GM18873 (cell line): ENCODE measurements at regions not wholly inside any gene's neighbourhood (a gene's known extent, or its start where the extent isn't known, plus 50 kb on each side); places are given as distances from the start of the nearest gene placed in this dataset.
"Not testable (repeated sequence)": the region's sequence is repeated elsewhere in the genome, so short reads cannot be mapped to it uniquely, and the experiment has no call there.

ENCODE experiments used
- ATAC-seq: cut with Tn5 transposase; IDR thresholded peaks from one replicate; pipeline ENCODE4 v1.9.1; 2021; ENCODE audit warnings: mild to moderate bottlenecking, moderate library complexity, moderate number of reproducible peaks; ENCODE audit not compliant: unreplicated experiment, low FRiP score

GRCh38 chr13:99746637-99747402 is 224.7 kb downstream of the ZIC5 start:
- no peak for ATAC-seq

GRCh38 chr13:99743094-99743493 is 228.5 kb downstream of the ZIC5 start:
- no peak for ATAC-seq

- no peak for ATAC-seq
These were observed 229.6 kb downstream of the ZIC5 start for GRCh38 chr13:99741960-99742359.

- no peak for ATAC-seq
These were observed 231.2 kb downstream of the ZIC5 start for GRCh38 chr13:99740251-99740979.

- no peak for ATAC-seq
These were observed 232.9 kb downstream of the ZIC5 start for GRCh38 chr13:99738626-99739025.

GRCh38 chr13:99737481-99738245 is 233.9 kb downstream of the ZIC5 start:
- ATAC-seq = no peak

GRCh38 chr13:99736541-99736940 is 235.0 kb downstream of the ZIC5 start:
- no peak for ATAC-seq

GRCh38 chr13:99734013-99734693 is 232.9 kb downstream of the TM9SF2 start:
- no peak for ATAC-seq

- ATAC-seq = no peak
These were observed 232.1 kb downstream of the TM9SF2 start for GRCh38 chr13:99733346-99733745.

- no peak for ATAC-seq
These were observed 230.5 kb downstream of the TM9SF2 start for GRCh38 chr13:99731747-99732146.

- ATAC-seq = no peak
These were observed 229.1 kb downstream of the TM9SF2 start for GRCh38 chr13:99730403-99730802.

- ATAC-seq = no peak
These were observed 228.5 kb downstream of the TM9SF2 start for GRCh38 chr13:99729745-99730144.

GRCh38 chr13:99727651-99728050 is 226.4 kb downstream of the TM9SF2 start:
- not testable (repeated sequence) for ATAC-seq

- no peak for ATAC-seq
These were observed 225.1 kb downstream of the TM9SF2 start for GRCh38 chr13:99726282-99726894.

- ATAC-seq = no peak
These were observed 224.4 kb downstream of the TM9SF2 start for GRCh38 chr13:99725644-99726043.

GRCh38 chr13:99724633-99725517 is 223.6 kb downstream of the TM9SF2 start:
- ATAC-seq = no peak

GRCh38 chr13:99723878-99724277 is 222.6 kb downstream of the TM9SF2 start:
- no peak for ATAC-seq

- ATAC-seq = no peak
These were observed 221.7 kb downstream of the TM9SF2 start for GRCh38 chr13:99722931-99723330.

- ATAC-seq = no peak
These were observed 221.1 kb downstream of the TM9SF2 start for GRCh38 chr13:99722338-99722818.
